AG10803 (cell line): ENCODE measurements at regions not wholly inside any gene's neighbourhood (a gene's known extent, or its start where the extent isn't known, plus 50 kb on each side); places are given as distances from the start of the nearest gene placed in this dataset.

ENCODE experiments used
- DNase-seq: peaks from one replicate; pipeline ENCODE4 v3.0.0; 2010; ENCODE audit warnings: low read depth
- H3K4me3 ChIP-seq: 2 replicates; pipeline ENCODE4 v1.5.1; 2011; ENCODE audit warnings: mild to moderate bottlenecking, low read length, control low read depth
- TF ChIP-seq, protein P1 (sequence below): conservative IDR thresholded peaks from 2 replicates; pipeline ENCODE4 v1.5.1; 2011; ENCODE audit warnings: mild to moderate bottlenecking, low read length, control low read depth, inconsistent platforms

DNA sequence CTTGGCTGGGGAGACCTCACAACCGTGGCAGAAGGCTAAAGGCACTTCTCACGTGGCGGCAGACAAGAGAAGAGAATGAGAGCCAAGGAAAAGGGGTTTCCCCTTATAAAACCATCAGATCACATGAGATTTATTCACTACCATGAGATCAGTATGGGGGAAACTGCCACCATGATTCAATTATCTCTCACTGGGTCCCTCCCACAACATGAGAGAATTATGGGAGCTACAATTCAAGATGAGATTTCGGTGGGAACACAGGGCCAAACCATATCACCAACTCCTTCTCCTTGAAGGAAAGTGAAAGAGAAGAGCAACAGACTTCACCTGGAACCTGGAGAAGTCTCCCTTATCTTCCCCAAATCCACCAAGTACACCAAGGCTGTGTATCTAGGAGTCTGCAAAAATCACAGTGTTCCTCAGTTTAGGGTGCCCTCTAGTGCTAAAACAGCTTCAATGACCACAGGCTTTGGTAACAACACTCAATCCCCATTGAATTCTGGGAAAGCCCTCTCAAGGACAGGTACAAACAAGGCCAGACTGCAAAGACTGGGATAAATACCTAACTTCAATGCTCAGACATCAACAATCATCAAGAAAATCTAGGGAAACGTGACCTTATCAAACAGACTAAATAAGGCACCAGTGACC lies 148.8 kb upstream of the SRD5A2 start:
- no peak overlapping the region for H3K4me3 ChIP-seq
- TF ChIP-seq, protein P1, sequence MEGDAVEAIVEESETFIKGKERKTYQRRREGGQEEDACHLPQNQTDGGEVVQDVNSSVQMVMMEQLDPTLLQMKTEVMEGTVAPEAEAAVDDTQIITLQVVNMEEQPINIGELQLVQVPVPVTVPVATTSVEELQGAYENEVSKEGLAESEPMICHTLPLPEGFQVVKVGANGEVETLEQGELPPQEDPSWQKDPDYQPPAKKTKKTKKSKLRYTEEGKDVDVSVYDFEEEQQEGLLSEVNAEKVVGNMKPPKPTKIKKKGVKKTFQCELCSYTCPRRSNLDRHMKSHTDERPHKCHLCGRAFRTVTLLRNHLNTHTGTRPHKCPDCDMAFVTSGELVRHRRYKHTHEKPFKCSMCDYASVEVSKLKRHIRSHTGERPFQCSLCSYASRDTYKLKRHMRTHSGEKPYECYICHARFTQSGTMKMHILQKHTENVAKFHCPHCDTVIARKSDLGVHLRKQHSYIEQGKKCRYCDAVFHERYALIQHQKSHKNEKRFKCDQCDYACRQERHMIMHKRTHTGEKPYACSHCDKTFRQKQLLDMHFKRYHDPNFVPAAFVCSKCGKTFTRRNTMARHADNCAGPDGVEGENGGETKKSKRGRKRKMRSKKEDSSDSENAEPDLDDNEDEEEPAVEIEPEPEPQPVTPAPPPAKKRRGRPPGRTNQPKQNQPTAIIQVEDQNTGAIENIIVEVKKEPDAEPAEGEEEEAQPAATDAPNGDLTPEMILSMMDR: peak; percentile 76
- peak; percentile 47 for DNase-seq

DNA sequence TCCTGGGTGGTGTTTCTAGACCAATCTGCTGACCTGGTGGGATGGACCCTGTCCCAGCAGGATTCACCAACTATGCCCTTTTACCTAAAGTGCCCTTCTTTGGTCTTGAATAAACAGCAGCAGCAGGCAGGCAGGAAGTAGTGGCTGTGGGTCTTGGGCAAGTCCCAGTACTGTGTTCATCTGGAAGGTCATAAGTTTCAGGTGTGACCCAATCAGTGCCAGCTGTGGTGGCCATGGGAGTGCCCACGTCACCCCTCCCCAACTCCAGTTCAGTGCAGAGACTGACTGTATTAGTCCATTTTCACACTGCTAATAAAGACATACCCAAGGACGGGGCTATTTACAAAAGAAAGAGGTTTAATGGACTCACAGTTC lies 148.3 kb upstream of the SRD5A2 start:
- TF ChIP-seq, protein P1: no peak
- DNase-seq: no peak
- H3K4me3 ChIP-seq: no peak overlapping the region

DNA sequence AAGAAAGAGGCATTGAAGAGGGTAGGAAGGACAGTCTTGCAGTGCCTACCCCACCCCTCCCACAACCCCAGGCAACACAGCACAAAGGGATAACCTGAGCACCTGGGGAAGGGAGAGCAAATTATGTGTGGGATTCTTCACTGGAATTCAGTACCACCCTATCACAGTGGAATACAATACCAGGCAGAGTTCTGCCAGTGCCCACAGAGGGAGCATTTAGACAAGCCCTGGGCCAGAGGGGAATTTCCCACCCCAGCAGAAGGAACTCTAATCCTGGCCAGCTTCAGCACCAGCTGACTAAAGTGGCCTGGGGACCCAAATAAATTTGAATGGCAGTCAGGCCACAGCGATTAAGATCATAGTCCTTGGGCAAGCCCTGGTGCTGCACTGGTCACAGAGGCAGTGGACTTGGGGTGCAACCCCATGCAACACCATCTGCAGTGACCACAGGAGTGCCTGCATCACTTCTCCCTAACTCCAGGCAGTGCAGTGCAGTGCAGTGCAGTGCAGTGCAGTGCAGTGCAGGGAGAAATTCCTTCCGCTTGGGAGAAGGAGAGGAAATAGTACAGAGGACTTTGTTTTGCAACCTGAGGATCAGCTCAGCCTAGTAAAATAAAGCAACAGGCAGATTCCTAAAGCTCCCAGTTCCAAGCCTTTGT lies 147.8 kb upstream of the SRD5A2 start:
- no peak for DNase-seq
- H3K4me3 ChIP-seq: no peak overlapping the region
- TF ChIP-seq, protein P1: no peak

DNA sequence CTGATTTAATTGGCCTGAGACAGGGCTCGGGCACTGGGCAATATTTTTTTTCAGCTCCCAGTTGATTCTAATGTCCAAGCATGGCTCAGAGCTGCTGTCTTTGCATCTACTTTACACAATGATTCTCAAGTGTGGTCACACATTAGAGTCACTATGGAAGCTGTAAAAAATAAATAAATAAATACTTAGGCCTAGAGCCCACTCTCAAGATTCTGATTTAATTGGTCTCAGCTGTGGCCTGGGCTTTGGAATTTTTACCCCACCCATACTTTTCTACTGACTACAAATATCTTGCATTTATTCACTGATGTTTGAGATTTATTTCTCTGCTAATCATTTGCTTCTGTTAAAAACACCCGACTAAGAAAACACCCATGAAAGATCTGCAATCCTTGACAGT lies 145.7 kb upstream of the SRD5A2 start:
- peak; percentile 13 for DNase-seq
- TF ChIP-seq, protein P1: no peak
- H3K4me3 ChIP-seq: no peak overlapping the region

DNA sequence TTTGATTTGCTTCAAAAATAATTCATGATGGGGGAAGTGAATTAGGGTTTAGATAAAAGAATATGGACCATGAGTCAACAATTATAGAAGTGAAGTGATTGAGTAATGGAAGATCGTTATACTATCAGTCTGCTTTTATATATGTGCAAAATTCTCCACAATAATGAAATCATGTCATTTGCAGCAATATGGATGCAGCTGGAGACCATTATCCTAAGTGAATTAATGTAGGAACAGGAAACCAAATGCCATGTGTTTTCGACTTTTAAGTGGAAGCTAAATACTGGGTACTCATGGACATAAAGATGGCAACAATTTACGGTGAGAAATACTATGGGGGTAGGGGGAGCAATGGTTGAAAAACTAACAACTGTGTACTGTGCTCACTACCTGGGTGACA lies 144.7 kb upstream of the SRD5A2 start:
- H3K4me3 ChIP-seq: no peak overlapping the region
- TF ChIP-seq, protein P1: no peak
- no peak for DNase-seq

DNA sequence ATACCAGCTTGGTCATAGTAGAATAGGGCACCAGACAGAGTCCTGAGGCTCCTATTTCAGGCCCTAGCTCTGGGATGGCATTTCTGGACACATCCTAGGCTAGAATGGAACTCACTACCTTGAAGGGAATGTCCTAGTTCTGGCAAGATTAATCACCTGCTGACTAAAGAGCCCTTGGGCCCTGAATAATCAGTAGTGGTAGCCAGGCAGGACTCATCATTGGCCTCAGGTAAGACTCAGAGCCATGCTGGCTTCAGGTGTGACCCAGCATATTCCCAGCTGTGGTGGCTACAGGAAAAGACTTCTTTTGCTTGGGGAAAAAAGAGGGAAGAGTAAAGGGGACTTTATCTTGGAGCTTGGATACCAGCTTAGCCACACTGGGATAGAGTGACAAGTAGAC lies 131.0 kb upstream of the SRD5A2 start:
- DNase-seq: no peak
- H3K4me3 ChIP-seq: no peak overlapping the region
- TF ChIP-seq, protein P1: no peak

DNA sequence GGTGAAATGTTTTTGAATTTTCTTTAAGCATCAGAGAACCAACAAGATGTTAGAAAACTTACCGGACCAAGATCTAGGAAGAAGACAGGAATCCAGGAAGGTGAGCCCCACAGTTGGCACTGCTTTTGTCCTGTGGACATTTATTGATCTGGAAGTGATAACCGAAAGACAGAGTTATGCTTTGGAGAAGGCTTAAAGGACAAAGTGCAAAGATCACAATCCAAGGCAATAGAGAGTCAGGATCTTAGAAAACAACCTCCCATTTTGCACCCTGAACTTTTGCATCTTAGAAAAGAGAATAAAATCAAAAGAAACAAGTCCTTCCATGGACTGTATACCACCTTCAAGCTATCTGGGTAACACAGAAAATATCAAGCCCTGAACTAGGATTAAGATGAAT lies 129.4 kb upstream of the SRD5A2 start:
- TF ChIP-seq, protein P1: no peak
- H3K4me3 ChIP-seq: no peak overlapping the region
- DNase-seq: no peak
